Liver (tissue), 8 donors: ENCODE measurements at regions not wholly inside any gene's neighbourhood (a gene's known extent, or its start where the extent isn't known, plus 50 kb on each side); places are given as distances from the start of the nearest gene placed in this dataset.

Experiments used
- DNase-seq: peaks from one replicate; pipeline ENCODE4 v3.0.0-alpha.2; 2017; ENCODE audit warnings: low spot score
- H3K27ac ChIP-seq, 2 donors: one replicate each; pipeline ENCODE4 v1.7.0; 2013; ENCODE audit warnings: inconsistent platforms in 2 of 2, low read length in 2 of 2, control low read depth in 1 of 2, low read depth in 1 of 2, mild to moderate bottlenecking in 1 of 2
- H3K27me3 ChIP-seq, 4 donors: one replicate each; pipeline versions ENCODE4 v1.6.1 to v1.7.0; 2013; ENCODE audit warnings: low read length in 3 of 4, inconsistent platforms in 1 of 4, mild to moderate bottlenecking in 1 of 4, moderate library complexity in 1 of 4; ENCODE audit not compliant: control insufficient read depth in 4 of 4, insufficient read depth in 4 of 4
- H3K36me3 ChIP-seq, 4 donors: one replicate each; pipeline versions ENCODE4 v1.6.1 to v1.7.0; 2013; ENCODE audit warnings: low read length in 3 of 4, mild to moderate bottlenecking in 3 of 4, low read depth in 1 of 4, moderate library complexity in 1 of 4; ENCODE audit not compliant: control insufficient read depth in 4 of 4, insufficient read depth in 3 of 4
- H3K4me1 ChIP-seq, 4 donors: one replicate each; pipeline versions ENCODE4 v1.6.1 to v1.7.0; 2013; ENCODE audit warnings: low read length in 3 of 4, mild to moderate bottlenecking in 3 of 4, moderate library complexity in 1 of 4; ENCODE audit not compliant: control insufficient read depth in 4 of 4, insufficient read depth in 4 of 4
- H3K4me3 ChIP-seq, 3 donors: one replicate each; pipeline versions ENCODE4 v1.6.1 to v1.7.0; 2013; ENCODE audit warnings: low read length in 3 of 3, control low read depth in 1 of 3, low read depth in 1 of 3, mild to moderate bottlenecking in 1 of 3
- H3K9ac ChIP-seq, 2 donors: one replicate each; pipeline ENCODE4 v1.7.0; 2013; ENCODE audit warnings: low read length in 2 of 2, mild to moderate bottlenecking in 2 of 2, moderate library complexity in 2 of 2, control low read depth in 1 of 2, low read depth in 1 of 2
- H3K9me3 ChIP-seq, 4 donors: one replicate each; pipeline versions ENCODE4 v1.6.1 to v1.7.0; 2013; ENCODE audit warnings: low read length in 3 of 4; ENCODE audit not compliant: control insufficient read depth in 4 of 4
- ATF3 ChIP-seq: IDR thresholded peaks from 2 replicates; pipeline ENCODE4 v1.6.1; 2016; ENCODE audit warnings: antibody characterized with exemption
- CTCF ChIP-seq: fragments of 150-350 bp; IDR thresholded peaks from 2 replicates; pipeline ENCODE4 v1.5.1; 2017; ENCODE audit warnings: improper control_type of control experiment, low read depth, low read length; ENCODE audit not compliant: missing input control
- FOXA1 ChIP-seq: IDR thresholded peaks from 2 replicates; pipeline ENCODE4 v1.6.1; 2016; ENCODE audit warnings: antibody characterized with exemption
- FOXA2 ChIP-seq: IDR thresholded peaks from 2 replicates; pipeline ENCODE4 v1.6.1; 2016; ENCODE audit warnings: antibody characterized with exemption
- HNF4A ChIP-seq, 2 donors: conservative IDR thresholded peaks; 2 replicates each; pipeline ENCODE4 v1.6.1; 2016; ENCODE audit warnings: antibody characterized with exemption in 2 of 2, mild to moderate bottlenecking in 2 of 2
- MAX ChIP-seq: IDR thresholded peaks from 2 replicates; pipeline ENCODE4 v1.6.1; 2016; ENCODE audit warnings: antibody characterized with exemption
- NR2F2 ChIP-seq: IDR thresholded peaks from 2 replicates; pipeline ENCODE4 v1.6.1; 2016; ENCODE audit warnings: antibody characterized with exemption
- RAD21 ChIP-seq, 2 donors: IDR thresholded peaks; 2 replicates each; pipeline ENCODE4 v1.6.1; 2016; ENCODE audit warnings: antibody characterized with exemption in 2 of 2, mild to moderate bottlenecking in 2 of 2
- REST ChIP-seq: IDR thresholded peaks from 2 replicates; pipeline ENCODE4 v1.6.1; 2016; ENCODE audit warnings: antibody characterized with exemption, mild to moderate bottlenecking
- WGBS: extraction: QIAGEN DNeasy Blood & Tissue Kit; methylation state at CpG from one replicate; pipeline ENCODE4 v1.1.7; 2013; 5-methylcytosine and 5-hydroxymethylcytosine counted together
- donor health status: healthy.
- donor health status: healthy.
- donor health status: healthy.
- donor health status: healthy.
- donor health status: healthy.

GRCh38 chr1:84048820-84049219, 49.9 kb upstream of the TTLL7 start:
- no peak overlapping the region for H3K27ac ChIP-seq
- WGBS, result 66% methylated on average over 2 of the region's 2 CpGs
- no peaks in the 10 kb centered on the region for H3K27me3 ChIP-seq
- no peaks in the 10 kb centered on the region for H3K36me3 ChIP-seq
- DNase-seq, result no peak
- H3K9me3 ChIP-seq, result no peaks in the 10 kb centered on the region
- no peak overlapping the region for H3K9ac ChIP-seq
- no peaks in the 10 kb centered on the region for H3K4me1 ChIP-seq
- TF ChIP-seq ATF3 (no peak), RAD21 (IDR thresholded peaks at IDR 0.05) (no peak), CTCF (no peak), NR2F2 (no peak), REST (no peak), FOXA1 (no peak), FOXA2 (no peak), MAX (no peak), HNF4A (conservative IDR thresholded peaks at IDR 0.05) (no peak)
- H3K4me3 ChIP-seq, result no peak overlapping the region
